Right hindlimb (tissue), 1 donor: ENCODE measurements at regions not wholly inside any gene's neighbourhood (a gene's known extent, or its start where the extent isn't known, plus 50 kb on each side); places are given as distances from the start of the nearest gene placed in this dataset.

ENCODE experiments used
- DNase-seq: peaks from one replicate; pipeline ENCODE4 v3.0.0-alpha.2; 2018

- DNase-seq, result no peak
These were observed 89.8 kb upstream of the TGIF1 start for GRCh38 chr18:3360211-3360610.

- DNase-seq, result no peak
These were observed 82.4 kb upstream of the TGIF1 start for GRCh38 chr18:3367491-3368091.

GRCh38 chr18:3368193-3368592, 81.8 kb upstream of the TGIF1 start:
- DNase-seq, result no peak

- no peak for DNase-seq
These were observed 70.3 kb upstream of the TGIF1 start for GRCh38 chr18:3379685-3380084.

GRCh38 chr18:3380384-3380961, 69.5 kb upstream of the TGIF1 start:
- peak; percentile 29 for DNase-seq

GRCh38 chr18:3383381-3383915, 66.5 kb upstream of the TGIF1 start:
- no peak for DNase-seq

GRCh38 chr18:3384664-3385563, 65.1 kb upstream of the TGIF1 start:
- no peak for DNase-seq

DNA sequence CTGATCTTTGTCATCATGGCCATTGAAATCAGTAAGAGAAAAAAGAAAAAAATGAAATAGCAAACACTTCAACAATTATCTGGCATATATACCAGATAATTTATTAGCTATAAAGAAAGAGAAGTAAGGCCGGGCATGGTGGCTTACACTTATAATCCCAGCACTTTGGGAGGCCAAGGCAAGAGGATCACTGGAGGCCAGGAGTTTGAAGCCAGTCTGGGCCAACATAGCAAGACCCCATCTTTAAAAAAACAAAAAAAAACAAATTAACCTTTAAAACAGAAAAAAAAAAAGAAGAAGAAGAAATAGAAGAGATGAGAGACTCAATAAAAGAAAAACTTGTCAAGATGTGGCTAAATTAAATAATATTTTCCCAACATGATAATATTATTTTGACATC, 61.6 kb upstream of the TGIF1 start:
- DNase-seq, result no peak

DNA sequence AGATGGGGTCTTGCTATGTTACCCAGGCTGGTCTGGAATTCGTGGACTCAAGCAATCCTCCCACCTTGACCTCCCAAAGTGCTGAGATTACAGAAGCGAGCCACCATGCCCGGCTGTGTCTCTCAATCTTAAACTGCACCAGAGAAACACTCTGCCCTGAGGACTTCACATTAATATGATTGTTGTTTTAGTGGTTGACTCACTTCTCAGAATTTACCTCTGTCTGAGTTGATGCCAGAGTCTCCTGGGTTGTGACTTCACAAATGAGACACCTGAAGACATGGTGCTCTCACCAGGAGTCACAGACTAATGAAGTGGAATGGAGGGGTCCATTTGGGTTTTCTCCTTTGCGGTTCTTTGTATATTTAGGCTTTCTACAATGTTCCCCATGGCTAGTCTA, 61.0 kb upstream of the TGIF1 start:
- DNase-seq, result no peak

DNA sequence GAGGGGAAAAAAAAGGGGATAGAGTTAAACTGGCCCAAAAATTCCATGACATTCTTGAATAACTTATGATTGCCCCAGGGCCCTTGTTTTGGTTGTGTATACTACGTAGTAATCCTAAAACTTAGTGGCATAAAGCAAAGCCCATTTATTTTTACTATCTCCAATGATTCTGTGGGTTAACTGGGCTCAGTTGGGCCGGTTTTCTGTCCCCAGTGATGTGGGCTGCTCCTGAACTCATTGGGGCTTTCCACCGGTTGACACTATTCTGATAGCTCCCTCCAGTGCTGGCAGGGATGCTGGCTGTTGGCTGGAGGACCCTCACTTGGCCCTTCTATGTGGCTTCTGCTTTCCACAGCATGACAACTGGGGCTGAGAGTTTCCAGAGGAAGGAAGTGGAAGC, 60.0 kb upstream of the TGIF1 start:
- DNase-seq, result no peak

GRCh38 chr18:3391704-3392466, 58.1 kb upstream of the TGIF1 start:
- DNase-seq, result no peak

DNA sequence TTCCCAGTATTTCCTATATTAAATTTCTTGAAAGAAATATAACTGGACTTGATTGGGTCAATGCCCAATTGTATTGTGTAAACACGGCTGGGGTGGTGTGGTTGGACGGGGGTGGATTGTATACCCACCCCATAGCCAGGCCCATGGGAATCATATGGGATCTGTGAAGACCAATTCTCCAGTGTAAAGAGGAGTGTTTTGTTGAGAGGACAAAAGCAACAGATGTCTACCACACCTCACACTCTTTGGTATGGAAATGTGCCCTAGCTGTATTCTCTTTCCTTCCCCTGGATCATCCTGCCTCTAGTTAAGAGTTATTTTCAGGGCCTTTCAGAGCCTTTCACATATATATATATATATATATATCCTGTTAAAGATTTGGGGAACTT, 57.5 kb upstream of the TGIF1 start:
- no peak for DNase-seq

GRCh38 chr18:3394648-3395047, 55.3 kb upstream of the TGIF1 start:
- DNase-seq, result no peak

- DNase-seq, result no peak
These were observed 54.5 kb upstream of the TGIF1 start for GRCh38 chr18:3395466-3395865.

- DNase-seq, result no peak
These were observed 52.8 kb upstream of the TGIF1 start for GRCh38 chr18:3397031-3397750.

- DNase-seq, result no peak
These were observed 52.2 kb upstream of the TGIF1 start for GRCh38 chr18:3397786-3398185.
